NT2/D1 (cell line): ENCODE measurements at regions not wholly inside any gene's neighbourhood (a gene's known extent, or its start where the extent isn't known, plus 50 kb on each side); places are given as distances from the start of the nearest gene placed in this dataset.

ENCODE experiments used
- SUZ12 ChIP-seq: IDR thresholded peaks from 2 replicates; pipeline ENCODE4 v1.6.1; 2011; ENCODE audit not compliant: insufficient read length, insufficient read depth; ENCODE audit errors: extremely low read depth
- ZNF274 ChIP-seq: IDR thresholded peaks from 2 replicates; pipeline ENCODE4 v1.6.1; 2011; ENCODE audit warnings: mild to moderate bottlenecking, low read depth, low read length

DNA sequence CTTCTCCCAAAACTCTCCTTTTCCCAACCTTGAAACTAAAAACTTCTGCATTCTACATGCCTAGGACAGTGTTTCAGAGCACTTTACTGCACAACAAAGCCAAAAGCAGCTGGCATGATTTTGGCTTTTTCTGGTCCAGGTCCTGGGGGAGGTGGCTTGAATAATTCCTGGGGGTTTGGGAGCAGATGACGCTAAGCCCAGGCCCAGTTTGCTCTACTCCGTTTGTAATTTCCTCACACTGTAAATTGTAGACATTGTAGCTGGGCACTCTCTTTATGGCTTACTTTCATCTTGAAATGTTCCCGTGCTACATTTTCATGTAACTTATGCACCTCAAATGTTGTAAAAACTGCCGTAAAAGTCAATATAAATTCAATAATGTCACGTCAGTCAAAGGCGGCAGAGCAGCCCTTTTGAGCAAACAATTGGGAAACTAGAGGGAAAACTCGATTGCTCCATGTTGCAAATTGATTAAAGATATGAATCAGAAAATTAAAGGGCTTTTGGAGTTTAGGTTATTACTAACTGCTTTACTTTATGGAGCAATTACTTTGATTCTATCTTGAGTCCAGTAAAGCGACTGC lies 373.2 kb upstream of the SLC14A2 start:
- TF ChIP-seq ZNF274 (no peak), SUZ12 (no peak)
